ENCODE measurements at regions not wholly inside any gene's neighbourhood (a gene's known extent, or its start where the extent isn't known, plus 50 kb on each side); places are given as distances from the start of the nearest gene placed in this dataset.

GRCh38 chr2:45337481-45337880, 273.6 kb downstream of the SRBD1 start:
- no peak for DNase-seq (ENCODE audit: low read depth in 2 of 2)

DNA sequence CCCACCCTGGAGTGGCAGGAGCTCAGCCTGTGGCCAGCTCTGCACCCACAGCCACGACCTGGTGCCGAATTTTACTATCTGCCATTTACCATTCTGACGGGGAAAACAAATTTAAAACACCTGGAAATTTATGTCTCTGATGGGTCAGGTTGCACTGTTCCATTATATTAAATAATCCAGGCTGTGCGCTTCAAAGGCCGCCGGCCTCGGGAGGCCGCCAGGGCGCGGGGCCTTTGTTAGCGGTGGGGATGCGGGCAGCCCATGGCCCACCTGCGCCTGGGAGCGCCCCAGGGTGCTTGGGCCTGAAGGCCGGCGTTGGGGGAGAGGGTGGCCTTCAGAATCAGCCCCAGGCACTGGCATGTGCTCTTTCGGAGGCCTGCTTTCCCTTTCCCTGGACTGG, 276.9 kb downstream of the SRBD1 start:
- no peak for DNase-seq (ENCODE audit: low read depth in 2 of 2)

DNA sequence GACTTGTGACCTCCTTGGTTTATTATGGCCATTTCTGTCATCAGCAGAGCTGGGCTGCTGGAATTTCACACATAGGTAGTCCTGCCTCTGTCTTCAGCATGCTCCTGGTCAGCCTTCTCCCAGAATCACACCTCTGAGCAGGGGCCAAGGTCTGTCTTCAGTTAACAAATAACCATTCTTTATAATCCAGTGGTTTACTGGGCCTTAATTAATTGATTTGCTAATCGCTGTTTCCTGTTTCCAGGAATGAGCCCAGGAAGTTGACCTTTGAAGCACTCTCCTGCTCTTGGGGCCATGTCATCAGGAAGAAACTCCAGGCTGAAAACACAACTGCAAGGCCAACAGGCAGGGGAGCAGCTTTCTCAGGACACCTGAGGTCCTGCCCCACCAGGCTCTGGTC, 278.5 kb downstream of the SRBD1 start:
- DNase-seq (ENCODE audit: low read depth in 2 of 2), result no peak

GRCh38 chr2:45332094-45332493, 279.0 kb downstream of the SRBD1 start:
- DNase-seq (ENCODE audit: low read depth in 2 of 2), result no peak

DNA sequence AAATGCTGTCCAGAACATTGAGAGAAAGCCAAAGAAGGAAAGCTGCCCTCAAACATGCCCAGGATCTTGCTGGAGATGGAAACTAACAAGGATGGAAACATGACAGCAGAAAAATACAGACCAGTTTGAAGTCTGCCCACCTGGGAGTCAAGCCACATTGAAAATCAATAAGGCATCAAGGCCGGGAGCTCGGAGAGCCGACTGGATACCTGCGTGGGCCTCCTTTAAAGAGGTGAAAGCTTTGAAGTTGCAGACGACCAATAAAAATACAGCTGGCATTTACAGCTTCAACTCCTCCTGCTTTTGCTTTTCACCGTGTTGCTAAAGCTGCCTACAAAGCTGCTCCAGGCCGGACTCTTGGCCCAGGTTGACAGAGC, 279.7 kb downstream of the SRBD1 start:
- DNase-seq (ENCODE audit: low read depth in 2 of 2), result no peak

DNA sequence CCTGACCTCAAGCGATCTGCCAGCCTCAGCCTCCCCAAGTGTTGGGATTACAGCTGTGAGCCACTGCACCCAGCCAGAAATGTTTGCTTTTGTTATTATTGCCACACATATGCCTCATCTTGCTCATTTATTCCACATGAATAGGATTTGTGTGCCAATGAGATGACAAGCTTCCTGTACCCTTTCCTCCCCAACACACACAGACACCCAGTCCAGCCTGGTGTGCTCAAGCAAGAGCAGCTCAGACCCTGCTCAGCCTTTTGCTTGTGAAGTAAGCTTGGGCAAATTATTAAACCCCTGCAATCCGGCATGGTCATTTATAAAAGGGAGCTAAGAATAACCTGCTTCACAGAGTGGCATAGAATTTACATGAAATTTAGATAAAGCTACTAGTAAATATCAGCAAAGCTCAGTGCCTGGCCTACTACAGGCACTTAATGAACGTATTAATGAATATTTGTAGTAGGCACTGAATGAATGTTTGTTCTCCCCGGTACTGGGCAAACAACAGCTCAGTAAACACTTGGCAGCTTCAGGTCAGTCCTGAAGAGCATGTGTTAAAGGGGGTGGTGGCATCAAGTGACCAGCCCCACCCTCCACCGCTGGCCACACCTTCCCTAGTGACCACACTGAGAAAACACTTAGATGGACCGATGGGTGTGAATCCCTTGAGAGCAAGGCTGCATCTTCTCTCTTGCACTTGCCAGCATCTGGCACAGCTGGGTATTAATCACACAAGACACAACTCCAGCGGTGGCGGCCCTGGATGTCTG, 280.2 kb downstream of the SRBD1 start:
- no peak for DNase-seq (ENCODE audit: low read depth in 2 of 2)

- DNase-seq (ENCODE audit: low read depth in 2 of 2), result no peak
Observed at GRCh38 chr2:45330108-45330507, 281.0 kb downstream of the SRBD1 start.

GRCh38 chr2:45329045-45329677, 281.9 kb downstream of the SRBD1 start:
- DNase-seq (ENCODE audit: low read depth in 2 of 2), result no peak

DNA sequence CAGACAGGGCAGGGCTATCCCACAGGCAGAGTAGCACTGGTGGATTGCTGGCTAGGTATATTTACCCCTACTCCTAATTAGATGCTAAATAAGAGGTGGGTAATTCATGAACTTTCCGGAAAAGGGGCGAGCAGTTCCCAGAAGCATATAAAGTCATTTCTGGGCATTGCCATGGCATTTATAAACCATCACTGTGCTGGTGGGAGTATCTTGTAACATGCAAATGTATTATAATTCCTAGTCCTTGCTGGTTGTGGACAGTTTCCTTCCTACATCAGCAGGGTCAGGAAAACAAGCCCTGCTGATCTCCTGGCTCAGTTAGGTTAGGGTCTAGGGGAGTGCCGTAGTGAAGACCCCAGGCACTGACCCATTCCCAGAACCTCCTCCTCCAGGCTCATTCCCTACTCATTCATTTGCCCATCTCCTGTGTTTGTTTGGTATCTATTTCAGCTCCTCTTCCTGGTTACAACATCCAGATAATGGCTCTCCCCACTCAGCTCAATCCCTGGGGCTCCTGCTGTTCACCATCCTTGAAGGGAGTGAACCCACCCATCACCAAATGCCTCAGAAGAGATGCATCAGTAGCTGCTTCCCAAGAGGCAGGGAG, 282.7 kb downstream of the SRBD1 start:
- DNase-seq (ENCODE audit: low read depth in 2 of 2), result no peak

GRCh38 chr2:45323344-45323743, 287.7 kb downstream of the SRBD1 start:
- no peak for DNase-seq (ENCODE audit: low read depth in 2 of 2)

GRCh38 chr2:45320956-45321355, 290.1 kb downstream of the SRBD1 start:
- no peak for DNase-seq (ENCODE audit: low read depth in 2 of 2)

GRCh38 chr2:45319683-45320455, 291.2 kb downstream of the SRBD1 start:
- no peak for DNase-seq (ENCODE audit: low read depth in 2 of 2)

- DNase-seq (ENCODE audit: low read depth in 2 of 2), result no peak
Observed at GRCh38 chr2:45318686-45319085, 292.4 kb downstream of the SRBD1 start.

GRCh38 chr2:45316576-45317338, 294.3 kb downstream of the SRBD1 start:
- DNase-seq (ENCODE audit: low read depth in 2 of 2), result no peak

DNA sequence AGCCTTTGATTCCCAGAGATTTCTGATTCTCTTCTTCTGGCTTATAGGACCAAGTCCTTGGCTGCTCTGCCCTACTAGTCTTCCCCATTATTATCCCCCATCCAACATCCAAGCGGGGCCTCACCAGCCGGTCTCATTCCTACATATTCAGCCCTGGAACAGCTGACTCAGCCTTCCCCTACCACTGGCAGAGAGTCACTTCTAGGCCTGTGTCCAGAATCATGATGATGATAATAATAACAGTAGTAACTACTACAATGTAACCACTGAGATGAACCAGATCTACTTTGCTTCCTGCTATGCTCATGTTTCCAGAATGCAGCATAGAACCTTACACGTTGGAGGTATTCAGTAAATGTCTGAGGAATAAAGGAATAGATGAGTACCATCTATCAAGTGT, 295.2 kb downstream of the SRBD1 start:
- no peak for DNase-seq (ENCODE audit: low read depth in 2 of 2)

DNA sequence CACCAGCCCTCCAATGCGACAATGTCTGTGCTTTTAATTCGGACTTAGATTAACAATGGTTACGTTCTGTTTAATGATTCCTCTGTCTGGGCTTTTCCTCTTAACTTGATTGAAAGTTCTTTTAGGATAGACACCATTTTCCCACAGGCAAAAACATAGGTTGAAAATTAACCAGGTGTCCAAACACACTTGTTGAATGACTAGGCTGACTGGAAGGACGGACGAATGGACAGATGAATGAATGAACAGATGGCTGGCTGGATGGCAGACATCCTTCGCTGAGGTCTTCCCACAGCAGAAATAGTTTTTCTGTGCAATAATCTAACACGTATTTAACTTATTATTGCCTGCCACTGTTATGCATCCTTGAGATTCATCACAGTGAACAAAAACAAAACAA, 298.8 kb downstream of the SRBD1 start:
- no peak for DNase-seq (ENCODE audit: low read depth in 2 of 2)

DNA sequence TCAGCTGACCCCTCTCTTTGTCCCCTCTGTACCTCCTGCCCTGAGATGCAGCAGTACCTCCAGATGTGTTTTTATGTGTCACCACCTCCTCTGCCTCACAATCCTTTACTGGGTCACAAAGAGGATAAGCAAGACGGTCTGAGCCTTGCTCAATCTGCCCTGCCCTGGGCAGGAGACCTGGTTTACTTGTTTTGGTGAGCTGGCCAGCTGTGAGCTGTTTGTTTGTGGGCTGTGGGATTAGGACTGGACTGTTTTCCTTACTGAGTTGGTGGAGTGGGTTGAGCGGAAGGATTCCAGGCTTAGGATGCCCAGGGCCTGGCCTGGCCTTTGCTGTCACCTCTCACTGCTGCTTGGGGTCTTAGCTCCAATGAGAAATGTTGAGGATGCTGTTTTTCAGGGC, 299.5 kb downstream of the SRBD1 start:
- DNase-seq (ENCODE audit: low read depth in 2 of 2), result no peak

GRCh38 chr2:45307147-45307546, 297.9 kb upstream of the SIX2 start:
- DNase-seq (ENCODE audit: low read depth in 2 of 2), result no peak

- no peak for DNase-seq (ENCODE audit: low read depth in 2 of 2)
Observed at GRCh38 chr2:45305599-45305998, 296.3 kb upstream of the SIX2 start.

GRCh38 chr2:45303417-45304202, 294.4 kb upstream of the SIX2 start:
- no peak for DNase-seq (ENCODE audit: low read depth in 2 of 2)
